GM12875 (cell line): ENCODE measurements at regions not wholly inside any gene's neighbourhood (a gene's known extent, or its start where the extent isn't known, plus 50 kb on each side); places are given as distances from the start of the nearest gene placed in this dataset.

Experiments used
- H3K4me3 ChIP-seq: one replicate; pipeline ENCODE4 v1.5.1; 2011; ENCODE audit warnings: low read depth, low read length, control low read depth
- TF ChIP-seq, protein P1 (sequence below): IDR thresholded peaks from 2 replicates; pipeline ENCODE4 v1.5.1; 2011; ENCODE audit warnings: low read depth, mild to moderate bottlenecking, control low read depth, inconsistent platforms, low read length, moderate library complexity, borderline replicate concordance; ENCODE audit not compliant: insufficient read depth

- H3K4me3 ChIP-seq, result no peak overlapping the region
- TF ChIP-seq, protein P1, sequence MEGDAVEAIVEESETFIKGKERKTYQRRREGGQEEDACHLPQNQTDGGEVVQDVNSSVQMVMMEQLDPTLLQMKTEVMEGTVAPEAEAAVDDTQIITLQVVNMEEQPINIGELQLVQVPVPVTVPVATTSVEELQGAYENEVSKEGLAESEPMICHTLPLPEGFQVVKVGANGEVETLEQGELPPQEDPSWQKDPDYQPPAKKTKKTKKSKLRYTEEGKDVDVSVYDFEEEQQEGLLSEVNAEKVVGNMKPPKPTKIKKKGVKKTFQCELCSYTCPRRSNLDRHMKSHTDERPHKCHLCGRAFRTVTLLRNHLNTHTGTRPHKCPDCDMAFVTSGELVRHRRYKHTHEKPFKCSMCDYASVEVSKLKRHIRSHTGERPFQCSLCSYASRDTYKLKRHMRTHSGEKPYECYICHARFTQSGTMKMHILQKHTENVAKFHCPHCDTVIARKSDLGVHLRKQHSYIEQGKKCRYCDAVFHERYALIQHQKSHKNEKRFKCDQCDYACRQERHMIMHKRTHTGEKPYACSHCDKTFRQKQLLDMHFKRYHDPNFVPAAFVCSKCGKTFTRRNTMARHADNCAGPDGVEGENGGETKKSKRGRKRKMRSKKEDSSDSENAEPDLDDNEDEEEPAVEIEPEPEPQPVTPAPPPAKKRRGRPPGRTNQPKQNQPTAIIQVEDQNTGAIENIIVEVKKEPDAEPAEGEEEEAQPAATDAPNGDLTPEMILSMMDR, result no peak
Measured at GRCh38 chr4:38572793-38573192, 91.2 kb upstream of the KLF3 start.

DNA sequence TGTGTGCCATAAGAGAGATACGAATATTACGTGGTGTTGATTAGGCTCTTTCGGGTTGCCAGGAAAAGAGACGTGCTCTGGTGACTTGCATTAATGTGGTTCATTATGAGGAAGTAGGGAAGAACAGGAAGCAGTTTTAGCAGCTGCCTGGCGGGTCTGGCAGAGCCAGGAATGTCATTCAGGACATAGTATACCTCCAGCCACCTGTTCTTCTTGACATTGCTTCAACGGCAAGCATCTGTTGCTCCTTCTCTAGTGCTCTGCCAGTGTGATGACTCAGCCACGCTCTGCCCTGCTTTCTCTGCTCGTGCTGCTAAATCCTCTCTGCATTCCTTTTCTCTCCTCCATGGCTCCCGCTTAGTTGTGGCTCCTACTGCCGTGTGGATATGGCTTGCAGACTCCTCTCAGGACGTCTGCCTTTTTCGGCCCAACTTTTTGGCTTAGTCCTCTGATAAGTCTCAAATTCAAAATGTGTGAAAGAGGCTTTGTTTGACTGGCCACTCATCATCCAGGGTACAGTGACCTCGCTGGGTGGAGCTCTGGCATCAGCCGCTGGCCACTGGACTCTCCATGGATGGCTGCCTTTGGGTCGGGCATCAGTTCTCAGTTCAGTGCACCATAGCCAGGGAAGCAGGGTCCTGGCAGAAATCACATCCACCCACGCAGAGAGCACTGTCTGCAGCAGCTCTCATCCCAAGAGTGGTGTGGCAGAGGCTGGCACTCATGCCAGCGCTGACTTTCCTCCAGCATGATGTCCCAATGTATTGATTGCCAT lies 89.3 kb upstream of the KLF3 start:
- TF ChIP-seq, protein P1, result no peak

DNA sequence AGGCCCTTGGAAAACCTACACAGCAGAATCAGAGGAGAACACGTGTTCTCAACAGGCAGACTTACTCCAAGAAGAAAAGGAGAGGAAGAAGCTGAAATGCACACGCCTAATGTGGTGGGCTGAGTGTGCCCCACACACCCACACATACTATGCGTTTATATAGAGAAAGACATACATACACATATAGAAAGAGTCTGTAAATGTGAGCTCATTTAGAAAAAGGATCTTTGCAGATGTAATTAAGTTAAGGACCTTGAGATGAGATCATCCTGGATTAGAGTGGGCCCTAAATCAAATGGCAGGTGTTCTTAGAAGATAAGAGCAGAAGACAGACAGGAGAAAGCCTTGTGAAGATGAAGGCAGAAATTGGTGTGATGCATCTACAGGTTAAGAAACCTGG lies 87.2 kb upstream of the KLF3 start:
- TF ChIP-seq, protein P1, result no peak
- H3K4me3 ChIP-seq, result no peak overlapping the region

More for the DNA sequence above, 89.3 kb upstream of the KLF3 start:
- H3K4me3 ChIP-seq, result no peak overlapping the region

GRCh38 chr4:38577462-38577861 lies 86.5 kb upstream of the KLF3 start:
- TF ChIP-seq, protein P1, result no peak

DNA sequence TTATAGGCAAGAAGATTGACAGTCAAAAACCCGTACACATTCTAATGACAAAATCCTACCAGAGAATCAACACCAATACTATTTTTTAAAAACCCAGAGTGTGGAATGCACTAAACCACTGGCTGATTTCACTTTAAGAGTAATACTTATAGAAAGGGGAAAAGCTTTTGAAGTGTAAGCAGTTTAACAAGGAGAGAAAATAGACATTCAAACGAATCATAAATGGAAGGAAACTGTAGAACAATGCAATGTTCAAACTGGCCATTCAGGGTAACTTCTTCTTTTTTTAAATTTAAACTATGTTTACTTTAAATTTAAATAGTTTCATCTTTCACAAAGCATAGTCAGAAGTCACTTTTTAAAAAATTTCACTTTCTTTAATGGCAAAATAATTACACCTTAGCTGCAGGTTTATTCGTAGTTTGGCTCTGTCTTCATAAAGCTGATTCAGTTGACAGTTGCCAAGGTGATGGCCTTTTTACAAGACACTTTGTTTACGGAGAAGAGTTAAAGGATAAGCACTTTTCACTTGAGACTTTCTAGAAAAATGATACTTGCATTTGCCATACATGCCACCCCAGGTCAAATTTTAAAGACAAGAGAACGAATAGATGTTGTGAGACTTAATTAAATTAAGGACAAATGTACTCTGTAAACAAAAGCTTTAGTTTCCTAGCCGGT lies 82.4 kb upstream of the KLF3 start:
- TF ChIP-seq, protein P1, result no peak
- H3K4me3 ChIP-seq, result no peak overlapping the region

More at GRCh38 chr4:38577462-38577861, 86.5 kb upstream of the KLF3 start:
- no peak overlapping the region for H3K4me3 ChIP-seq

GRCh38 chr4:38582445-38582844 lies 81.6 kb upstream of the KLF3 start:
- no peak overlapping the region for H3K4me3 ChIP-seq
- TF ChIP-seq, protein P1, result no peak

DNA sequence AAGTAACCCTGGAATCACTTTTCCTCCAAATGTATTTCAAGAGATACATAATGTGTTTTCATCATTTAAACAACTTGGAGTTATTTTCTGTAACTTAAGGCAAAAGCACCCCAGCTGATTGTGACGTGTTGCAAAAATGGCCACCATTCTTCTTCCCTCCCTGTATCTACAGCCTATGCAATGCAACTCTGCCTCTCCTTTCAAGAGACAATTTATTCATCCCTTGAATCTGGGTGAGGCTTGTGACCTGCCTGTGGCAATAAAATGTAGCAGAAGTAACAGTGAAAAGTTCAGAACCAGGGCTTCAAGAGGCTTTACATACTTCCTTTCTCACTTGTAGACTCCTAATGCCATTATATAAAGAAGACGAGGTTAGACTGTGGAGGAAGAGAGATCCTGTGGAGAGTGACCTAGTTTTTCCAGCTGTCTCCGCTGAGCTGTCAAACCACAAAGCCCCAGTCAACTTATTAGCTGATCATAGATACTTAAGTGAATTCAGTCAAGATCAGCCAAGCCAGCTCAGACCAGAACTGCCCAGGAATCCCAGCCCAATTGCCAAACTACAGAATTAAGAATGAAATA lies 81.0 kb upstream of the KLF3 start:
- TF ChIP-seq, protein P1, result no peak
- no peak overlapping the region for H3K4me3 ChIP-seq
